GM21447 (cell line): ENCODE measurements at regions not wholly inside any gene's neighbourhood (a gene's known extent, or its start where the extent isn't known, plus 50 kb on each side); places are given as distances from the start of the nearest gene placed in this dataset.
A peak's percentile ranks its signal among the peaks of the same experiment; 100 is the strongest.

ENCODE experiments used
- ATAC-seq: cut with Tn5 transposase; IDR thresholded peaks from one replicate; pipeline ENCODE4 v1.9.1; 2021; ENCODE audit not compliant: unreplicated experiment

- no peak for ATAC-seq
Observed at GRCh38 chr13:74004109-74004508, 130.1 kb downstream of the KLF12 start.

DNA sequence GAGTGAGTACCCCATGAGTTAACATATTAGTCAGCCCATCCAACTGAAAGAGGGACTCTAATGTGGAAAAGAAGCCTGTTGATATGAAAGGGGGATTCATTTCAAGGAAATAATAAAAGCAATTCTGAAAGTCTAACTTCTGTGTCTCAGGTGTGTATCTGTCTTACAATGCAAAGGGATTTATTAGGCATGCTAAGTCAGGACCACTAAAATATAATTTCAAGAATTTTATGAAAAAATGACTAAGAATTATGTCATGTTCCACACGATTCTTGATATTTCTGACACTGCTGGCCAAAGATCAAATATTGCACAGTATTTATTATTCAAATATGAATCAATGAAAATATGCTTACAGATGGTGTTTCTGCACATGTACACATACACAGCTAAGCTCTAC lies 130.8 kb downstream of the KLF12 start:
- no peak for ATAC-seq

GRCh38 chr13:74000876-74001275 lies 133.3 kb downstream of the KLF12 start:
- ATAC-seq: no peak

GRCh38 chr13:73998631-73999030 lies 135.6 kb downstream of the KLF12 start:
- peak; percentile 65 for ATAC-seq

- ATAC-seq: no peak
Observed at GRCh38 chr13:73997964-73998363, 136.2 kb downstream of the KLF12 start.

GRCh38 chr13:73996569-73996968 lies 137.6 kb downstream of the KLF12 start:
- ATAC-seq: no peak

GRCh38 chr13:73995736-73996135 lies 138.5 kb downstream of the KLF12 start:
- ATAC-seq: no peak

DNA sequence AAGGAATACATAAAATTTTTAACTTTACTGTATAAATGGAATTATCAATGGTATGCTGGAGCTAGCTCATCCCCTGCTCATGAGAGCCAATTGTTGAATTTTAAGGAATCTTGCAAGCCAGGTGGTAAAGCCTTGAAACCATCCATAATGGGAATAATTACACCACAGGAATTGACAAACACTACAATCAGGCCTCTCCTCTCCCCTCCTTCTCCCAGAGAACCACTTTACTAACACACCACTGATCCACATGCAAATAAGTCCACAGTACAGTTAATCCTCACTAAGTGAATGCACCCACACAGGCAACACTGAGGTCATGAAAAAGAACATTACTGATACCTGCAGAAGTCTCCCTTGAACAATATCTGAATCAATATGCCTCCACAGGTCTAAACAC lies 140.5 kb downstream of the KLF12 start:
- no peak for ATAC-seq

- no peak for ATAC-seq
Observed at GRCh38 chr13:73991884-73992283, 142.3 kb downstream of the KLF12 start.

DNA sequence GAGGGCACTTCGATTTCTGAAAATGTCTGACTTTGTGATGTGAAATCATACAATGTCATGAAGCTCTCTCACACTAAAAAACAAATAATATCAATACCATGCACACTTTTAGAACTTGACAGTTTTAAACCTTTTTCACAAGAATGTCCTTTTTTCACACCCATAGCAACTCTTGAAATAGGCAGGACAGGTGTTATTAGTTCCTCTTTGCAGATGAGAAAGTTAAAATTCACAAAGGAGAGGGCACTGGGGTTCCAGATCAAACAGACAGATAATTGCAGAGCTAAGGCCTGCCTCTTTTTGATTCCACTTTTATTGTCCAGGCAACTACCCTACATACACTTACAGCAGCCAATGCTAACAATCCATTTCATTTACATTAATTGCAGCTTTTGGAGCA lies 142.8 kb downstream of the KLF12 start:
- no peak for ATAC-seq

DNA sequence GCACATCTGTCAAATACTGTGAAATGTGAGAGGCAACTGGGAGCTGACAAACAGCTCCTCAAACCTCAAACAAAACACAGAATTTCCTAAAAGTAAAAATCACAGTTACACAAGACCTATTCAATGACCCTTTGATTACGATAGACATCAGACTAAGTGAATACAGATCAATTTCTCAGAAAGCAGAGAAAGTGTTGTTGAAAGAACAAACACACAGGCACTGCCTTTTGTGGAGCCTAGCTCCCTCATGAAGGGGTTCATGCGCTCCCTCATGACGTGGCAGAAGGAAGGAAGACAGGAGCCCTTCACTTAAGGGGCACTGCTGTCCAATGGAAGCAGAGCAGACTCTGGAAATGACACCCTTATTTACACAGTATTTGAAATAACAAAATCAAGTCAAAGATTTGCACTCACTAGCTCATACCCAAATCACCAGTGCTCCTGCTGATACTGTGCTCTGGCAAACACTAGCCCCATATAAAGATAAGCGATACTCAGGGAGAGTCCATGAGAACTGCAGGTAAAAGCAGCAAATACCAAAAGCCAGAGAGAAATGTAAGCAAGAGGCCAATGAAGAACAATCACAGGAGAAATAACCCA lies 144.9 kb downstream of the KLF12 start:
- ATAC-seq: no peak

- no peak for ATAC-seq
Observed at GRCh38 chr13:73988461-73988860, 145.7 kb downstream of the KLF12 start.

GRCh38 chr13:73987618-73988017 lies 146.6 kb downstream of the KLF12 start:
- no peak for ATAC-seq

DNA sequence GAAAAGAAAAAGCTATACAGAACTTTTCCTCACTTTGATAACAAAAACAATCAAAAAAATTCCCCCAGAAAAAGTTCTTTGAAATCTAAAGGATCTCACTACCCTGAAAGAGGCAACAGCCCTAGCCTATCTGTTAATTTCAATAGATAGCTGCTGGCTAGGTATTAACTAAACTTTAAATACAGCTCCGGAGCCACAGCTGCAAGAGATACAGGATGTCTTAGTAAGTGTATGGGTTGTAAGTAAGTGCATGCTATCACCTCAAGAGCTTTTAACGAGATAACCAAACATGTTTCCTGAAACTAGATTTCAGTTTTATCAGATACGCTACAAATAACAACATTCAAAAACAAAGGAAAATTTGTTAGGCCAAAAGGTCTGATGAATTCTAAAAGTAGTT lies 148.4 kb downstream of the KLF12 start:
- no peak for ATAC-seq

DNA sequence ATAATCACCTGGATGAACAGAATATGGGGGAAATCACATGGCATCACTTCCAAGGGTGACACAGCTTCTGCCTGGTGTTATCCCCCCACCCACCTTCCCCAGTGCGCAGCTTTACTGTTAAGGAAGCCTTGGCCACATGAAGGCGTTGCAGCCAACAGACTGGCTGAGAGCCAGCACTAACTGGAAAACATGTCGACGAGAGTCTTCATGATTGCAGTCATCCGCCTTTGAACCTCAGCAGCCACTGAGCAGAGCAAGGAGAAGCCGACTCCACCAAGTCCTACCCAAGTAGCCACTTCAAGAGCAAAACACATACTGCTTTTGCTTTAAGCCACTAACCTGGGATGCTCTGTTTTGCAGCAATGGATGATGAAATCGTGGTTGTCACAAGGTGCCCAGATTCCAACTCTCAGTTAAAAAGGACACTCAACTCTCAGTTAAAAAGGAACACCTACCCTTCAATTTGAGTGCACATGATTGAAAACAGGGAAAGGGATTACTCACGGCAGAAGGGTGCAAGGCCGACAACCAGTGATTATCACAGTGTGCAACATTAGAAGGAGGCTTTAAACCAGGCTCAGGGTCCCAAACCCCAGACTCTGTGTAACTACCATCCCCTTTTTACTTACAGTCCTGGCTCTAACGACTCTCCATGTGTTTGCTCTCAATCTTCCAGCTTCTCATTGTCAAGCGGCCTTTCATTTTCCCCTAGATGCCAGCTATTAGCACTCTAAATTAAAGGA lies 149.1 kb downstream of the KLF12 start:
- no peak for ATAC-seq

DNA sequence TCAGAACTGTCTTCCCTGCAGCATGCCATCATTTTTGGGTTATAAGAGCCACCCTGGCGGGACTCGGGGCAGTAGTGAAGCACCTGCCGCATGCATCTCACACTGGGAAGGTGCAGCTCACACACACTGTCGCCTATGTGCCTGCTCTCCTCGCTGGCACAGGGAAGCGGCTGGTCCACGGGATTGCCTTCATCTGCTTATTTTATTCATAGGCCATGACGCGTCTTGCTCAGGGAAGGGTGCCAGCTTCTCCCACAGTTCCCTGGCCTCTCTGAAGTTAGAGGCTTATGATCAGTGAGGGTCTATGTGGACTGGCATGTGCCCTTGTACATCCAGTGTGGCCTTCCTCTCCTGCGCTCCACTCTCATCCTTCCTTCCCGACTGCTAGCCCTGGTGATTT lies 150.0 kb downstream of the KLF12 start:
- ATAC-seq: no peak

GRCh38 chr13:73983109-73983508 lies 151.1 kb downstream of the KLF12 start:
- ATAC-seq: no peak

DNA sequence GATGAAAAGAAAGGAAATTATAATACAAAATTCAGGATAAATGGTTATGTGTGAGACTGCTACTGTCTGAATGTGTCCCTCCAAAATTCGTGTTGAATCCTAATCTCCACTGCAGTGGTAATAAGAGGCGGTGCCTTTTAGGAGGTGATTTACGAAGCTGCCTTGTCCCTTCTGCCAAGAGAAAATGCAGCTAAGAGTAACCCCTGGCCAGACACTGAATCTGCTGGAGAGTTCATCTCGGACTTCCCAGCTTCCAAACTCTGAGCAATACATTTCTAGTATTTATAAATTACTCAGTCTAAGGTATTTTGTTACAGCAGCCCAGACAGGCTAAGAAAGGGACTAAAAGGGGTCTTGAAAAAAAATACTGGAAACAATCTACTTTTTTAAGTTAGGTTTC lies 152.6 kb downstream of the KLF12 start:
- ATAC-seq: no peak

GRCh38 chr13:73975767-73976166 lies 158.4 kb downstream of the KLF12 start:
- ATAC-seq: no peak

GRCh38 chr13:73974051-73974450 lies 160.2 kb downstream of the KLF12 start:
- no peak for ATAC-seq

DNA sequence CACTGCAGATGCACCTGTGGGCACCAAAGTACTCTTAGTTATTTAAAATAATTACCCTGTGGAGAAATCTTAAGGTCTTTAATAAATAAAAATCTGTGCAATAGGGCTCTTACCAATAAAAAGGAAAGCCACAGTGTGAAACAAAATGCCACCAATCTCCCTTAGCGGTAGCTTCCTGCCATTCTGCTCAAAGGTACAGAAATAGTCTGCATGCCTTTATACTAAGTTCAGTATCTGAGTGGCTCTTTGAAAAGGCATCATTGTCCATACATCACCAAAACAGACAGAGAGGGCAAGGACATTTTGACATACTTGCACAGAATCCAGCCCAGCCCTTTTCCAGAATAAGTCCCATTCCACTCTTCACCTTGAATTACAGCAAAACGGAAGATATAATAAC lies 161.0 kb downstream of the KLF12 start:
- no peak for ATAC-seq

GRCh38 chr13:73972545-73972944 lies 161.7 kb downstream of the KLF12 start:
- no peak for ATAC-seq

DNA sequence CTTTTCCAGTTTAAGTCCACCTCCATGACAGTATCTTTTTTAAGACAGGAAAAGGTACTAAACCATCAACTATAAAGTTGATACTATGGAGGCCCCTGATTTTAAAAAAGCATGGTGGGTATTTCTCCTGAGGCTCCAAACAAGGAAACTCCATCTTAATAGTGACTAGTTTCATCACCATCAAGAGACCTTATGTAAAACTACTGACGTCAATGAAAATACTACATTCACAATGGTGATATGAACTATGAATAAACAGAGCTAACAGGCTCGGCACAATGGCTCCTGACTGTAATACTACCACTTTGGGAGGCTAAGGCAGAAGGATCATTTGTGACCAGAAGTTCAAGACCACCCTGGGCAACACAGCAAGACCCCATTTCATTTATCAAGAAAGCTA lies 162.7 kb downstream of the KLF12 start:
- no peak for ATAC-seq
